Fibroblast of lung (primary cell): ENCODE measurements at regions not wholly inside any gene's neighbourhood (a gene's known extent, or its start where the extent isn't known, plus 50 kb on each side); places are given as distances from the start of the nearest gene placed in this dataset.

ENCODE experiments used
- DNase-seq, 2 donors: peaks; one replicate each; pipeline versions ENCODE4 v3.0.0 to v3.0.0-alpha.2; 2010; ENCODE audit warnings: low read depth in 2 of 2
- H2AFZ ChIP-seq: 2 replicates; pipeline ENCODE4 v1.5.1; 2012; ENCODE audit warnings: low read length, control low read depth, inconsistent platforms
- H3K27ac ChIP-seq: 2 replicates; pipeline ENCODE4 v1.5.1; 2011; ENCODE audit warnings: low read length, control low read depth; ENCODE audit not compliant: insufficient read depth
- H3K27me3 ChIP-seq: 2 replicates; pipeline ENCODE4 v1.5.1; 2011; ENCODE audit warnings: mild to moderate bottlenecking, low read length; ENCODE audit not compliant: control insufficient read depth, insufficient read depth
- H3K36me3 ChIP-seq: 2 replicates; pipeline ENCODE4 v1.5.1; 2011; ENCODE audit warnings: low read length; ENCODE audit not compliant: control insufficient read depth, insufficient read depth
- H3K4me1 ChIP-seq: 2 replicates; pipeline ENCODE4 v1.5.1; 2011; ENCODE audit warnings: low read length; ENCODE audit not compliant: control insufficient read depth, insufficient read depth; ENCODE audit errors: extremely low read depth
- H3K4me2 ChIP-seq: 2 replicates; pipeline ENCODE4 v1.5.1; 2011; ENCODE audit warnings: low read length, control low read depth; ENCODE audit not compliant: insufficient read depth; ENCODE audit errors: extremely low read depth
- H3K4me3 ChIP-seq, 4 experiments: fragments of 200-600 bp in 1 of 4; sonication (generic) in 1 of 4; replicated peaks in 1 of 4; 2 replicates each; pipeline ENCODE4 v1.5.1; 2011 to 2016; ENCODE audit warnings: low read length in 4 of 4, low read depth in 3 of 4, mild to moderate bottlenecking in 3 of 4, control low read depth in 2 of 4, inconsistent platforms in 1 of 4, mixed read lengths in 1 of 4; ENCODE audit not compliant: insufficient read depth in 1 of 4; ENCODE audit errors: control extremely low read depth in 1 of 4
- H3K79me2 ChIP-seq: 2 replicates; pipeline ENCODE4 v1.5.1; 2012; ENCODE audit warnings: mild to moderate bottlenecking, low read length, inconsistent platforms; ENCODE audit not compliant: control insufficient read depth, insufficient read depth
- H3K9ac ChIP-seq: 2 replicates; pipeline ENCODE4 v1.5.1; 2011; ENCODE audit warnings: mild to moderate bottlenecking, low read length, control low read depth; ENCODE audit not compliant: insufficient read depth
- H3K9me3 ChIP-seq: 2 replicates; pipeline ENCODE4 v1.5.1; 2012; ENCODE audit warnings: low read depth, low read length; ENCODE audit not compliant: control insufficient read depth, insufficient read depth
- H4K20me1 ChIP-seq: 2 replicates; pipeline ENCODE4 v1.5.1; 2011; ENCODE audit warnings: low read length; ENCODE audit not compliant: control insufficient read depth, insufficient read depth; ENCODE audit errors: extremely low read depth
- CTCF ChIP-seq, 2 donors: IDR thresholded peaks in 1 of 2; conservative IDR thresholded peaks in 1 of 2; 1 replicate in 1 of 2; 2 replicates in 1 of 2; pipeline ENCODE4 v1.5.1; 2011 to 2012; ENCODE audit warnings: low read length in 2 of 2, control low read depth in 1 of 2, inconsistent platforms in 1 of 2, low read depth in 1 of 2, mild to moderate bottlenecking in 1 of 2
- EZH2 ChIP-seq: IDR thresholded peaks from 2 replicates; pipeline ENCODE4 v1.5.1; 2012; ENCODE audit warnings: low read length, control low read depth, mild to moderate bottlenecking; ENCODE audit errors: missing control alignments

GRCh38 chr2:183729380-183729779, 605.1 kb downstream of the NUP35 start:
- Histone ChIP-seq H4K20me1 (no peaks in the 10 kb centered on the region), H3K36me3 (no peaks in the 10 kb centered on the region), H3K27ac (no peak overlapping the region), H2AFZ (no peak overlapping the region), H3K27me3 (no peaks in the 10 kb centered on the region), H3K79me2 (no peaks in the 10 kb centered on the region), H3K4me3 (no peak overlapping the region), H3K4me1 (no peaks in the 10 kb centered on the region), H3K9ac (no peak overlapping the region), H3K9me3 (no peaks in the 10 kb centered on the region), H3K4me2 (no peak overlapping the region)
- TF ChIP-seq CTCF (conservative IDR thresholded peaks at IDR 0.05 in 1 of 2, IDR thresholded peaks at IDR 0.05 in 1 of 2; ENCODE audit: low read depth in 1 of 2, low read length in 2 of 2) (no peak), EZH2 (no peak)
- DNase-seq: no peak

GRCh38 chr2:183740241-183740640, 616.0 kb downstream of the NUP35 start:
- Histone ChIP-seq H3K36me3 (no peaks in the 10 kb centered on the region), H3K27me3 (no peaks in the 10 kb centered on the region), H3K9ac (no peak overlapping the region), H3K4me3 (no peak overlapping the region), H3K9me3 (no peaks in the 10 kb centered on the region), H3K4me1 (no peaks in the 10 kb centered on the region), H2AFZ (no peak overlapping the region), H3K79me2 (no peaks in the 10 kb centered on the region), H3K4me2 (no peak overlapping the region), H4K20me1 (no peaks in the 10 kb centered on the region), H3K27ac (no peak overlapping the region)
- no peak for DNase-seq
- no peak for TF ChIP-seq CTCF (conservative IDR thresholded peaks at IDR 0.05 in 1 of 2, IDR thresholded peaks at IDR 0.05 in 1 of 2; ENCODE audit: low read depth in 1 of 2, low read length in 2 of 2)
- no peak for TF ChIP-seq EZH2

GRCh38 chr2:183752571-183752970, 628.3 kb downstream of the NUP35 start:
- Histone ChIP-seq H2AFZ (no peak overlapping the region), H3K79me2 (no peaks in the 10 kb centered on the region), H3K4me2 (no peak overlapping the region), H3K4me1 (no peaks in the 10 kb centered on the region), H3K27ac (no peak overlapping the region), H3K27me3 (no peaks in the 10 kb centered on the region), H4K20me1 (no peaks in the 10 kb centered on the region), H3K36me3 (no peaks in the 10 kb centered on the region), H3K9me3 (no peaks in the 10 kb centered on the region), H3K9ac (no peak overlapping the region), H3K4me3 (no peak overlapping the region)
- TF ChIP-seq CTCF (conservative IDR thresholded peaks at IDR 0.05 in 1 of 2, IDR thresholded peaks at IDR 0.05 in 1 of 2; ENCODE audit: low read depth in 1 of 2, low read length in 2 of 2) (no peak), EZH2 (no peak)
- DNase-seq: no peak
